Forelimb muscle (tissue), 1 donor: ENCODE measurements at regions not wholly inside any gene's neighbourhood (a gene's known extent, or its start where the extent isn't known, plus 50 kb on each side); places are given as distances from the start of the nearest gene placed in this dataset.
"Not testable (repeated sequence)": the region's sequence is repeated elsewhere in the genome, so short reads cannot be mapped to it uniquely, and the experiment has no call there.

Experiments used
- DNase-seq: peaks from one replicate; pipeline ENCODE4 v3.0.0-alpha.2; 2013; ENCODE audit warnings: low read depth

- no peak for DNase-seq
These were observed 213.9 kb downstream of the PRDM9 start for GRCh38 chr5:23721336-23721735.

DNA sequence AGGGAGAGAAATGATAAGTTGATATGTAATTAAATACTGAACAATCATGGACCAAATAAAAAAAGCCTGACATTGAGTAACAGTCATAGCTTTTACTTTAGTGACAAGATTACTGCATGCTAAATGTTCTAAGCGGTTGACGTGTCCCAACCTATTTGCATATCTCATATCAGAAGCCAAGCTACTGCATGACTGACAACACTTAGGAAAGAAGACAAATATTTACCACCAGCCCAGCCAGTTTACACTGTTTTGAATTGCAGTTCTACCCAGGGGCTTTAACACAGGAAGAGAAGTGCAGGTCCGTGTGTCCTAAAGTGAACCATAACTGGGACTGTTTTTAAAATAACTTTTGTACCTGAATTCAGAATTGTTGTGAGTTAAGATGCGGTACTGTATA, 219.9 kb downstream of the PRDM9 start:
- no peak for DNase-seq

DNA sequence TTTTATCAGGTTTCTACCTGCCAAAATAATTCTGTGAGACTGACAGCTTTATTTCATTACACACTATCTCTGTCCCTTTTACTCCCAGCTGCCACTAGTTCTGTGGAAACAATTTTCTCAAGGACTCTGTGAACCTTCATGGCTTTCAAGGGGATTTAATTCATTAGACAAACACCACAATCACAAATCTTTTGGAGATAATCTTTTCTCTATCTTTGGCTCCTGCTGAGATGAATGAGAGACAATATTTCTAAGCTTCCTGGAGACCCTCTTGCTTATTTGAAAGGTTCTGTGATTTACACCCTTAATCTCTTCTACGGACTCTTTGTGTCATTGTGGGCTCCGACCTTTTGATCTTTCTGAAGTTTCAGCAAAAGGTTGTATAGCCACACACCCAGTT, 222.6 kb downstream of the PRDM9 start:
- no peak for DNase-seq

GRCh38 chr5:23740029-23740428, 232.6 kb downstream of the PRDM9 start:
- peak; percentile 1 for DNase-seq

DNA sequence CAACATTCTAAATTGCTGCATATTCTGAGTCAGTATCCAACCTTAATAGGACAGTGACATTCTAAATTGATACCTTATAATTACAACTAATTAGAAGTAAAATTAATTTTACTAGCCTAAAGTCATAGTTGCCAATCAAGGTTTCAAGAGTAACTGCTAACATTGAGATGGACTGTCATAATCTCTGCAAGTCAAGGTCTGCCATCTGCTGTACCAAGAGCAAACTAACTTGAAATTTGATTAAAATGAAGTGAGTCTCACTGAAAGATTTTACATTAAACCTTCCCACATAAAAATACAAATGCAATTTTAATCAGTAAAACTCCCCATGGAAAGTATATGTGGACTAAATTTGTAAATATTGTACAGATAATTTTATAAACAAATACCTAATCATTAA, 235.3 kb downstream of the PRDM9 start:
- no peak for DNase-seq

DNA sequence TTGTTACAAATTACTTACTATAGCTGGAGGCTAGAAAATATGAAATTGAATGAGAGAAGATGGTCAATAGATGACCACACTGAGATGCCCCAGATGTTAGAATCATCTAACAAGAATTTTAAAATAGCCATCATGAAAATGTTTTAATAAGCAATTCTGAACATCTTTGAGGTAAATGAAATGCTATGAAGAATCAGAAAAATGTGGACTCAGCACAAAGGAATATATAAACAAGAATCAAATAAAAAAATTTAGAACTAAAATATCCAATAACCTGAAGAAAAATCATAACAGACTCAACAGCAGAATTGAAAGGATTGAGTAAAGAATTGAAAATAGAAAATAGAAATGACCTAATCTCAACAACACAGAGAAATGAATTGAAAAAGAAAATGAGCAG, 248.5 kb downstream of the PRDM9 start:
- DNase-seq, result no peak

DNA sequence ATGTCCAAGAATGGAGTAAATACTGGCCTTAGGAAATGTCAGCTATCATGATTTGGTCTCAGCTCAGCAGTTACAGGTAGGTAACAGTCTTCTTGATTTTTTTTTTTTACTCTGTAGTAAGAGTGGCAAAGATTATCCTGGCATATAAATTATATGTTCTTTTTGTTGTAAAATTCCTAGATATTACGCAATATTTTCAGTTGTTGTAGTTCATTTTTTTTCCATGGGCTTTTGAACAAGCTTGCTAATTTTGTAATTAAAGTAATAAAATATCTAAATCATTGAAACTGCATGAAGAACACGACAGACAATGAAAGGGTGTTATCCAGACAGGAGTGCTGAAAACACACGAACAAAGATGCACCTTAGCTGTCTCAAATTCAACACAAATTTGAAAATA, 249.4 kb downstream of the PRDM9 start:
- DNase-seq, result no peak

- no peak for DNase-seq
These were observed 255.8 kb downstream of the PRDM9 start for GRCh38 chr5:23763170-23763569.

DNA sequence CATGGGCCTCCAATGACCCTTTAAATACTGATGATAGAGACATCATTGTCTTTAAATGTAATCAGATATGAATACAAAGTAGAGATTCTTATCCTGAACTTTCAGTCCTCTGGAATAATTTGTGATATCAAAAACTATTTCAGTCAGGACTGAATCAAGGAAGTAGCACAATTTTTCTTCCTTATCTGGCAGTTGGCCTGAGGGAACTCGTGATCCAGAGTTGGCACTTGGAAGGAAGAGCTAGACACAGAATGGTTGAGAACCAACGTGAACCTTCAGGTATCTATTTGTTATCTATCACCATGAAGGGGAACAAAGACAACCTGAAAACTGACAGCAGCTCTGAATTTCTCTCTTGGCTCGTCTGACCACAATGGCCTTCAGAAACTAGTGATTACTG, 269.3 kb downstream of the PRDM9 start:
- DNase-seq, result no peak

DNA sequence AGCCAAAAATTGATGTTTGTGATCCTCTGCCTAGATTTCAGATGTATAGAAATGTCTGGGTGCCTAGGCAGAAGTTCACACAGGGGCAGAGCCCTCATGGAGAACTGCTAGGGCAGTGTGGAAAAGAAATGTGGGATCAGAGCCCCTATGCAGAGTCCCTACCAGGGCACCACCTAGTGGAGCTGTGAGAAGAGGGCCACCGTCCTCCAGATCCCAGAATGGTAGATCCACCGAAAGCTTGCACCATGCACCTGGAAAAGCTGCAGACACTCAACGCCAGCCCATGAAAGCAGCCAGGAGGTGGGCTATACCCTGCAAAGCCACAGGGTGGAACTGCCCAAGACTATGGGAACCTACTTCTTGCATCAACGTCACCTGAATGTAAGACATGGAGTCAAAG, 292.9 kb downstream of the PRDM9 start:
- not testable (repeated sequence) for DNase-seq

GRCh38 chr5:23820765-23821471, 313.5 kb downstream of the PRDM9 start:
- DNase-seq, result no peak

DNA sequence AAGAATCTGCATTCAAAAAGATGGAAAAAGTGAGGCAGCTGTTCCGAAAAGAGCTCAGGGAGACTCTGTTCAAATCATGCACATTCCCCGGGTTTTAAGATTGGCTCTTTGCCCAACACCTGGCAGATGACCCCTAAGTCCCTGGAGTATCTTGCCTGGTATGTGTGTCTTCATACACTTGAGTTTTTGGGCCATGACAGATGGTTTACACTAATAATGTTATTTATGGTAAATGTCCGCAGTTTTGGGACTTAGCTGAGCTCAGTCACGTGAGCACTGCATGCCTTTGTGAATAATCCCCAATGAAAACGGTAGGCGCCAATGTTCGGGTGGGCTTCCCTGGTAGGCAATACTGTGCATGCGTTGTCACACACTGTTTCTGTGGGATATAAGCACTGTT, 316.1 kb downstream of the PRDM9 start:
- no peak for DNase-seq

DNA sequence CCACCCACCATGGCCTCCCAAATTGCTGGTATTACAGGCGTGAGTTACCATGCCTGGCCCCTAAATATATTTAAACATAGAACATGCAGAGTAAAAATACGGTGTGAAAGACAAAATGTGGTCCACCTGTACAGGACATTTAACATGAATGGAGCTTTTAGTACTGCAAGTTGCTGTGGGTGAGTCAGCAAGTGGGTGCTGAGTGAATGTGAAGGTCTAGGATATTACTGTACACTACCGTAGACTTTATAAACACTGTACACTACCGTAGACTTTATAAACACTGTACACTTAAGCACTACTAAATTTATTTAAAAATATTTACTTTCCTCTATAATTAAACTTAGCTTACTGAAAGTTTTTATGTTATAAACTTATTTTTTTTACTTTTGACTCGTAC, 317.8 kb downstream of the PRDM9 start:
- DNase-seq, result no peak

DNA sequence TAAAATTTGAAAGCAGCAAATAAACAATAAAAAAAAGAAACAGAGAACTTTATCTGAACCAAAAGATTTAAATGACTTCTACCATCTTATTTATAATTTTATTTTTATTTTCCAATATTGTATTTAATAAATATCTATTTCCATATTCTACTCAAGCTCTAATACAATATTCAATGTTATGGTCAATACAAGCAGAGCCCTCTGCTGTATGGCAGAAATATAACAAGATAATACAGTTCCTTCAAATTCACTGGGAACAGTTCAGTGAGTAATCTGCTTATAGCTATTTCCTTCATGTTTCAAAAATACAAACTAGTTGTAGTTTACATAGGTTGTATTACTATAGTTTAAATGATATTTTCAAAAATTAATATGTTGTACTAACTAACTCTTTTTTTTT, 332.7 kb downstream of the PRDM9 start:
- no peak for DNase-seq

DNA sequence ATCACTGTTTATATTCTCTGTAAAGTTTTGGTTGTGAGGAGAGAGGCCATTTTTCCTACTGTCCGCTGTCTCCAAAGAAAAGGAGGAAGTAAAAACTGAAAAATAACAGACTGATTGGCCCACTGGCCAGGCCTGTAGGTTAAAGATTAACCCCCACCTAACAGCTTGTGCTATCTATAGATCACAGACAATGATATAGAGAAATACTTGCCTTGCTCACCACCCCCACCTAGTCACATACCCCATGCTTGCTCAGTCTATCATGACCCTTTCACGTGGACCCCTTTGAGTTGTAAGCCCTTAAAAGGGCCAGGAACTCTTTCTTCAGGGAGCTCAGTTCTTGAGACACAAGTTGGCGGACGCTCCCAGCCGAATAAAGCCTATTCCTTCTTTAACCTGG, 357.4 kb downstream of the PRDM9 start:
- no peak for DNase-seq

DNA sequence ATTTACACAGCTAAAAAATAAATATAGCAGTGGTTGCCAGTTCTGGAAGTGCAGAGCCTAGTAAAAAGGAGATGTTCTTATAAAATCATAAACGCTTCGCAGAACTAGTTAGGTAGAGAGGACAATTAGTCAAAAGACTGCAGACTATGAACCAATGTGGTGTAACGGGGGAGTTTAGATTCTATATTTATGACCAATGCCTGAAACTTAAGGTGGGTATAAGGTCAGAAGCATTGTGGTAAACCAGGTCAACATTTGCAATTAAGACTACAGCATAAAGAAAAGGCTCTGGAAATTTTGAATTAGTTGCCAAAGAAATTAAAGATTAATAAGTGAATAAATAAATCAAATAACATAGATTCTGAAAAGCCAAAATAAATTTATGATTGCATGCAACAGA, 370.4 kb downstream of the PRDM9 start:
- DNase-seq, result no peak

DNA sequence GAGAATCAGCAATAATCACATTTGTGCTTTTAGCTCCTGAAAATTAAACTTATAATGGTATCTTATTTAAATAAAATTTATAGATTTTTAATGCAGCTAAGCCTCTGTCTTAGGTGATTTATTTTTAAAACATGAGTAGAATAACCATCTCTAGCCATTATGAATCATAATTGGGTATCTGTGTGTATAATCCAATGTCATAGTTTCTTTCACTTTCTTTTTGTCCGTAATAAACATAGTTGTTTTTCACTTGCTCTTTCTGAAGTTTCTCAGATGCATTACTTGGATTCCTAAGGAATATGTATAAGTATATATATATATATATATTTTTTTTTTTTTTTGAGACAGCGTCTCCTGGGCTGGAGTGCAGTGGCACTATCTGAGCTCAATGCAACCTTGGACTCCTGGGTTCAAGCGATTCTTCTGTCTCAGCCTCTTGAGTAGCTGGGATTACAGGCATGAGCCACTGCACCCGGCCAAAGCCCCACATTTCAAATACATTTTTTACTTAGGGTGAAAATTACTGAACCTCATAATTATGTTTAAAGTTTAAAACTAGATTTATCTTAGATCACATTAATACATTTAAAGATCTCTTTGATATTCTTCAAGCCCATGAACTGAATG, 377.1 kb downstream of the PRDM9 start:
- no peak for DNase-seq

- DNase-seq, result no peak
These were observed 386.2 kb downstream of the PRDM9 start for GRCh38 chr5:23893561-23893960.

- no peak for DNase-seq
These were observed 388.2 kb downstream of the PRDM9 start for GRCh38 chr5:23895614-23896013.

- DNase-seq, result no peak
These were observed 423.6 kb downstream of the PRDM9 start for GRCh38 chr5:23930985-23931384.

GRCh38 chr5:23951261-23951928, 444.0 kb downstream of the PRDM9 start:
- DNase-seq, result not testable (repeated sequence)

DNA sequence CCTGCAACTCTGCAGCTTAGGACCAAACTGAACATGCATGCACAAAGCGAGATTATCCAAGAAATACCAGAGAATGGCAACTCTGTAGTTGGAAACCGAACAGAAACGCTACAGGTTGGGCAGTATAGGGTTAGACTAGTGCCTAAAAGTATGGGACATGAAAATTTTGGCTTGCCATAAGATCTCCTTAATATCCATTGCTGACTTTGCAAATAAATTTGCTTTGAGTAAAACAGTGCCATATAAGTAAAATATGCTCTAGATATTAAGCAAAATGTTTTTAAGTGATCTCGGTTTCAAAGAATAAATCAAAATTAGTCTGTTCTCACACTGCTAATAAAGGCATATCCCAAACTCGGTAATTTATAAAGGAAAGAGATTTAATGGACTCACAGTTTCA, 456.0 kb downstream of the PRDM9 start:
- no peak for DNase-seq

DNA sequence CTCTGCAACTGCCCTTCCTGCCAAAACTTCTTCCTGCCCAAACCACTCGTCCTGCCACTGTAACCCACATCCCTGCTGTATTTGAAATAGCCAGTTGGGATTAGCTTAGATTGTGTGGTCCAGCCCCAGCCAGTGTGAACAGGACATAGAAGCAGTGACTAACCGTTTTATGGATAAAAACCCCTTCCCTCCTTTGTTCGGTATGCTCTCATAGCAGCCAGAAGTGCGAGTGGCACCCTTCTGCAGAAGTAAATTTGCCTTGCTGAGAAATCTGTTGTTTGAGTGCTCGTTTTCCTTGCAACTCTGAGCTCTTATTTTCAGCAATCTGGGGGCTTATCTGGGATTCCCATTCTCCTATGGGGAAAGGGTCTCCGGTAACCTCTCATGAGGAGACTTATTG, 470.0 kb downstream of the PRDM9 start:
- DNase-seq, result no peak
